SK-N-SH (cell line): ENCODE measurements at regions not wholly inside any gene's neighbourhood (a gene's known extent, or its start where the extent isn't known, plus 50 kb on each side); places are given as distances from the start of the nearest gene placed in this dataset.

Experiments used
- CTCF ChIA-PET: fragments of 300-600, 350-600 bp; formaldehyde crosslinking; extraction: SDS; loops from one replicate; lab custom pipeline; 2021; lab: Yijun Ruan, JAX
- POLR2A ChIA-PET: fragments of 350-600 bp; sonication (Branson Sonifier 250); formaldehyde crosslinking; extraction: SDS; loops from one replicate; lab custom pipeline; 2020; ENCODE audit warnings: antibody characterized with exemption, inconsistent platforms; lab: Yijun Ruan, JAX
- DNase-seq: peaks from one replicate; pipeline ENCODE4 v3.0.0; 2012
- H2AFZ ChIP-seq: fragments of 200-600 bp; sonication (generic); 2 replicates; pipeline ENCODE4 v1.8.1; 2016; ENCODE audit warnings: antibody characterized with exemption, mild to moderate bottlenecking, low read depth
- H3F3A ChIP-seq: fragments of 200-600 bp; sonication (generic); replicated peaks from 2 replicates; pipeline ENCODE3; 2016; ENCODE audit warnings: antibody characterized with exemption, mild to moderate bottlenecking; ENCODE audit not compliant: insufficient read depth
- H3K27ac ChIP-seq, 2 experiments: fragments of 200-500 bp in 1 of 2; fragments of 200-600 bp in 1 of 2; sonication (Bioruptor generic) in 1 of 2; sonication (generic), shearing (Covaris generic) in 1 of 2; 2 replicates each; pipeline versions ENCODE4 v1.5.1 to v1.6.1; 2014 to 2016; ENCODE audit warnings: low read depth in 2 of 2, inconsistent platforms in 1 of 2, low read length in 1 of 2, mild to moderate bottlenecking in 1 of 2, mixed read lengths in 1 of 2
- H3K27me3 ChIP-seq: fragments of 200-600 bp; sonication (generic), shearing (Covaris generic); 2 replicates; pipeline ENCODE4 v1.6.1; 2016; ENCODE audit warnings: mixed run types; ENCODE audit not compliant: insufficient read depth
- H3K36me3 ChIP-seq, 2 experiments: fragments of 200-500 bp in 1 of 2; fragments of 200-600 bp in 1 of 2; sonication (Bioruptor generic) in 1 of 2; sonication (generic) in 1 of 2; replicated peaks in 1 of 2; 2 replicates each; pipeline versions ENCODE3 to v1.5.1; 2014 to 2016; ENCODE audit warnings: low read length in 1 of 2, mild to moderate bottlenecking in 1 of 2; ENCODE audit not compliant: insufficient read depth in 2 of 2, control insufficient read depth in 1 of 2
- H3K4me1 ChIP-seq, 2 experiments: fragments of 200-500 bp in 1 of 2; fragments of 200-600 bp in 1 of 2; sonication (Bioruptor generic) in 1 of 2; sonication (generic), shearing (Covaris generic) in 1 of 2; 2 replicates each; pipeline versions ENCODE4 v1.5.1 to v1.6.1; 2014 to 2016; ENCODE audit warnings: low read depth in 1 of 2, low read length in 1 of 2, mixed run types in 1 of 2; ENCODE audit not compliant: insufficient read depth in 2 of 2, control insufficient read depth in 1 of 2
- H3K4me2 ChIP-seq: fragments of 200-600 bp; sonication (generic), shearing (Covaris generic); 2 replicates; pipeline ENCODE4 v1.6.1; 2017; ENCODE audit warnings: mixed run types
- H3K4me3 ChIP-seq, 2 experiments: fragments of 200-500 bp in 1 of 2; fragments of 200-600 bp in 1 of 2; sonication (Bioruptor generic) in 1 of 2; sonication (generic), shearing (Covaris generic) in 1 of 2; 2 replicates each; pipeline versions ENCODE4 v1.5.1 to v1.8.1; 2014 to 2016; ENCODE audit warnings: low read depth in 2 of 2, inconsistent platforms in 1 of 2, low read length in 1 of 2, mild to moderate bottlenecking in 1 of 2, mixed read lengths in 1 of 2, moderate library complexity in 1 of 2
- H3K79me2 ChIP-seq: fragments of 200-600 bp; sonication (generic); 2 replicates; pipeline ENCODE4 v1.8.1; 2017; ENCODE audit warnings: mild to moderate bottlenecking; ENCODE audit not compliant: insufficient read depth
- H3K9ac ChIP-seq: fragments of 200-600 bp; sonication (generic); 2 replicates; pipeline ENCODE4 v1.6.1; 2017; ENCODE audit warnings: mixed run types
- H3K9me2 ChIP-seq: fragments of 200-600 bp; sonication (generic); 2 replicates; pipeline ENCODE4 v1.6.1; 2017; ENCODE audit warnings: mixed run types
- H3K9me3 ChIP-seq: fragments of 200-600 bp; sonication (generic); 2 replicates; pipeline ENCODE4 v1.6.1; 2017; ENCODE audit warnings: mixed run types, mild to moderate bottlenecking, moderate library complexity
- H4K20me1 ChIP-seq: fragments of 200-600 bp; sonication (generic); 2 replicates; pipeline ENCODE4 v1.6.1; 2017; ENCODE audit warnings: mild to moderate bottlenecking, mixed run types; ENCODE audit not compliant: insufficient read depth
- CHD2 ChIP-seq: fragments of 150-350 bp; IDR thresholded peaks from 2 replicates; pipeline ENCODE4 v1.6.1; 2018; ENCODE audit warnings: low read length; ENCODE audit not compliant: partially characterized antibody
- CTCF ChIP-seq: fragments of 200-600 bp; sonication (generic); IDR thresholded peaks from 2 replicates; pipeline ENCODE4 v1.6.1; 2017; ENCODE audit warnings: antibody characterized with exemption, mild to moderate bottlenecking, moderate library complexity
- ELF1 ChIP-seq: IDR thresholded peaks from 2 replicates; pipeline ENCODE4 v1.4.0; 2012
- GABPA ChIP-seq: IDR thresholded peaks from 2 replicates; pipeline ENCODE4 v1.4.0; 2012; ENCODE audit warnings: low read depth, mild to moderate bottlenecking
- IRF3 ChIP-seq: fragments of 150-350 bp; IDR thresholded peaks from 2 replicates; pipeline ENCODE4 v1.6.1; 2016; ENCODE audit warnings: mild to moderate bottlenecking, low read depth, low read length
- MXI1 ChIP-seq: IDR thresholded peaks from 2 replicates; pipeline ENCODE4 v1.6.1; 2012; ENCODE audit warnings: mild to moderate bottlenecking, low read depth, low read length, improper control_type of control experiment
- NFIC ChIP-seq: IDR thresholded peaks from 2 replicates; pipeline ENCODE4 v1.4.0; 2012; ENCODE audit warnings: borderline replicate concordance
- NRF1 ChIP-seq: IDR thresholded peaks from 2 replicates; pipeline ENCODE4 v1.6.1; 2012; ENCODE audit warnings: low read depth, mild to moderate bottlenecking, low read length
- PBX3 ChIP-seq: IDR thresholded peaks from 2 replicates; pipeline ENCODE4; 2012
- RAD21 ChIP-seq: IDR thresholded peaks from 2 replicates; pipeline ENCODE4 v1.6.1; 2012; ENCODE audit warnings: mild to moderate bottlenecking, low read length
- SIN3A ChIP-seq: IDR thresholded peaks from 2 replicates; pipeline ENCODE4 v1.6.1; 2012; ENCODE audit warnings: low read depth, mild to moderate bottlenecking, low read length, moderate library complexity, borderline replicate concordance
- TAF1 ChIP-seq: IDR thresholded peaks from 2 replicates; pipeline ENCODE4 v1.6.1; 2012; ENCODE audit warnings: low read depth, mild to moderate bottlenecking, low read length, moderate library complexity, borderline replicate concordance
- TEAD4 ChIP-seq: IDR thresholded peaks from 2 replicates; pipeline ENCODE4 v1.4.0; 2012; ENCODE audit warnings: mild to moderate bottlenecking, borderline replicate concordance; ENCODE audit not compliant: insufficient read depth
- USF2 ChIP-seq: fragments of 150-350 bp; IDR thresholded peaks from 2 replicates; pipeline ENCODE4 v1.6.1; 2017; ENCODE audit warnings: antibody characterized with exemption, low read length, low read depth, borderline replicate concordance
- ZBTB33 ChIP-seq: IDR thresholded peaks from 2 replicates; pipeline ENCODE4 v1.4.0; 2012; ENCODE audit warnings: low read depth, borderline replicate concordance
- WGBS: methylation state at CpG from one replicate; pipeline ENCODE4 v1.1.6; 2017; ENCODE audit warnings: low lambda C conversion rate; 5-methylcytosine and 5-hydroxymethylcytosine counted together

GRCh38 chr13:34881494-34881893, 60.6 kb upstream of the NBEA start:
- no peaks in the 10 kb centered on the region for H3K9me3 ChIP-seq
- H3K27ac ChIP-seq: no peak overlapping the region
- H2AFZ ChIP-seq: no peak overlapping the region
- H3K9me2 ChIP-seq: no peaks in the 10 kb centered on the region
- no peak overlapping the region for H3K4me2 ChIP-seq
- CTCF ChIA-PET: interaction anchor here (0.6 kb wide), 1 partner anchor 58 kb away, joined by 3 read pairs; no protein-coding TSS in a partner anchor
- no peak overlapping the region for H3K4me3 ChIP-seq
- POLR2A ChIA-PET: no interaction called here
- no peaks in the 10 kb centered on the region for H4K20me1 ChIP-seq
- WGBS: 66% methylated on average over 2 of the region's 2 CpGs
- H3K36me3 ChIP-seq: no peaks in the 10 kb centered on the region
- H3K9ac ChIP-seq: no peak overlapping the region
- H3K4me1 ChIP-seq: no peaks in the 10 kb centered on the region; a peak in 3 of 4 replicates
- H3K27me3 ChIP-seq: no peaks in the 10 kb centered on the region
- no peak for DNase-seq
- peaks cover 3% of the 10 kb centered on the region for H3F3A ChIP-seq
- TF ChIP-seq PBX3: no peak
- no peak for TF ChIP-seq NRF1
- no peak for TF ChIP-seq TAF1
- no peak for TF ChIP-seq TEAD4
- no peak for TF ChIP-seq SIN3A
- no peak for TF ChIP-seq MXI1
- TF ChIP-seq USF2: no peak
- no peak for TF ChIP-seq ZBTB33
- no peak for TF ChIP-seq CHD2
- no peak for TF ChIP-seq RAD21
- no peak for TF ChIP-seq IRF3
- TF ChIP-seq CTCF: no peak
- TF ChIP-seq NFIC: no peak
- no peak for TF ChIP-seq GABPA
- TF ChIP-seq ELF1: no peak
- no peaks in the 10 kb centered on the region for H3K79me2 ChIP-seq
